HepG2 (cell line): ENCODE measurements at regions not wholly inside any gene's neighbourhood (a gene's known extent, or its start where the extent isn't known, plus 50 kb on each side); places are given as distances from the start of the nearest gene placed in this dataset.

Experiments used
- ATAC-seq: fragments of 200-7000 bp; cut with Tn5 transposase; 3 replicates; pipeline ENCODE4 v1.9.1; 2020; ENCODE audit warnings: mild to moderate bottlenecking, moderate library complexity
- BruUV-seq: library from RNA; stranded (reverse); fragments of 400-500 nt; replicated peaks from 2 replicates; lab custom pipeline; 2021; lab: Mats Ljungman, UMichigan
- CTCF ChIA-PET: fragments of 300-600 bp; formaldehyde crosslinking; extraction: SDS; loops from one replicate; lab custom pipeline; 2021; ENCODE audit warnings: low total read pairs, inconsistent platforms, low intra/inter-chr PET ratio; lab: Yijun Ruan, JAX
- POLR2A ChIA-PET: fragments of 350-600 bp; sonication (Branson Sonifier 250); formaldehyde crosslinking; loops from one replicate; lab custom pipeline; 2020; ENCODE audit warnings: antibody characterized with exemption, inconsistent platforms; lab: Yijun Ruan, JAX
- DNase-seq: peaks from one replicate; pipeline ENCODE4 v3.0.0-alpha.2; 2015; ENCODE audit warnings: low spot score
- FAIRE-seq: peaks from 3 replicates; lab custom pipeline; 2011; peaks lifted over from hg19 to GRCh38; lab: Jason Lieb, UNC
- H2AFZ ChIP-seq: one replicate; pipeline ENCODE4 v1.6.1; 2011; ENCODE audit warnings: low read length, inconsistent platforms
- H3K27ac ChIP-seq: fragments of 300-600 bp; 3 replicates; pipeline ENCODE4 v1.8.0; 2011; ENCODE audit warnings: mixed run types, mild to moderate bottlenecking, mixed read lengths, low read length, inconsistent platforms; ENCODE audit not compliant: insufficient read depth; ENCODE audit errors: extremely low read length
- H3K27me3 ChIP-seq, 2 experiments: fragments of 200-600 bp in 1 of 2; 2 replicates in 1 of 2; 3 replicates in 1 of 2; pipeline versions ENCODE4 v1.6.0 to v1.8.0; 2011; ENCODE audit warnings: low read length in 2 of 2, mild to moderate bottlenecking in 2 of 2, moderate library complexity in 2 of 2, inconsistent platforms in 1 of 2; ENCODE audit not compliant: insufficient read depth in 2 of 2, control insufficient read depth in 1 of 2
- H3K36me3 ChIP-seq, 2 experiments: fragments of 200-600 bp in 1 of 2; replicated peaks in 1 of 2; 2 replicates in 1 of 2; 3 replicates in 1 of 2; pipeline versions ENCODE4 v1.5.1 to v1.8.0; 2011; ENCODE audit warnings: low read length in 2 of 2, inconsistent platforms in 1 of 2; ENCODE audit not compliant: insufficient read depth in 2 of 2, control insufficient read depth in 1 of 2
- H3K4me1 ChIP-seq: 2 replicates; pipeline ENCODE4 v1.5.1; 2012; ENCODE audit warnings: low read length, inconsistent platforms; ENCODE audit not compliant: insufficient read depth
- H3K4me2 ChIP-seq: 2 replicates; pipeline ENCODE4 v1.6.0; 2011; ENCODE audit warnings: low read depth, low read length, inconsistent platforms
- H3K4me3 ChIP-seq, 3 experiments: fragments of 200-600 bp in 1 of 3; sonication (generic), shearing (Covaris generic) in 1 of 3; replicated peaks in 1 of 3; 2 replicates each; pipeline ENCODE4 v1.5.1; 2011 to 2016; ENCODE audit warnings: low read length in 3 of 3, inconsistent platforms in 2 of 3, low read depth in 2 of 3, mild to moderate bottlenecking in 2 of 3, control low read depth in 1 of 3, mixed read lengths in 1 of 3; ENCODE audit not compliant: insufficient read depth in 1 of 3
- H3K79me2 ChIP-seq: one replicate; pipeline ENCODE4 v1.6.1; 2011; ENCODE audit warnings: low read length, inconsistent platforms; ENCODE audit not compliant: insufficient read depth
- H3K9ac ChIP-seq: 2 replicates; pipeline ENCODE4 v1.6.0; 2011; ENCODE audit warnings: mild to moderate bottlenecking, low read depth, low read length, inconsistent platforms; ENCODE audit not compliant: insufficient read depth
- H3K9me3 ChIP-seq: 2 replicates; pipeline ENCODE4 v1.5.1; 2012; ENCODE audit warnings: mild to moderate bottlenecking, low read length
- H4K20me1 ChIP-seq: 2 replicates; pipeline ENCODE4 v1.6.0; 2011; ENCODE audit warnings: inconsistent platforms, mild to moderate bottlenecking, low read length, moderate library complexity; ENCODE audit not compliant: insufficient read depth
- FUBP1 ChIP-seq: sonication (generic); formaldehyde crosslinking; IDR thresholded peaks from 2 replicates; pipeline ENCODE4 v1.5.1; 2020; ENCODE audit warnings: missing genetic modification reagents, mild to moderate bottlenecking, borderline replicate concordance
- GRHL1 ChIP-seq: sonication (generic); formaldehyde crosslinking; conservative IDR thresholded peaks from 2 replicates; pipeline ENCODE4 v1.8.0; 2022; ENCODE audit warnings: missing genetic modification reagents
- JUN ChIP-seq: sonication (generic); formaldehyde crosslinking; IDR thresholded peaks from 2 replicates; pipeline ENCODE4 v1.4.0; 2020; ENCODE audit warnings: mild to moderate bottlenecking, missing genetic modification reagents
- KAT7 ChIP-seq: IDR thresholded peaks from 2 replicates; pipeline ENCODE4 v1.6.1; 2018; ENCODE audit warnings: borderline replicate concordance, missing compliant biosample characterization
- KAT8 ChIP-seq: IDR thresholded peaks from 2 replicates; pipeline ENCODE4 v1.6.1; 2016; ENCODE audit warnings: missing genetic modification reagents, missing compliant biosample characterization
- NFATC3 ChIP-seq: sonication (generic); formaldehyde crosslinking; IDR thresholded peaks from 2 replicates; pipeline ENCODE4 v1.5.1; 2020; ENCODE audit warnings: mild to moderate bottlenecking, missing genetic modification reagents
- NR1H2 ChIP-seq: sonication (generic); formaldehyde crosslinking; IDR thresholded peaks from 2 replicates; pipeline ENCODE4 v1.8.1; 2022; ENCODE audit warnings: low read depth, missing genetic modification reagents, borderline replicate concordance
- SCMH1 ChIP-seq: sonication (generic); formaldehyde crosslinking; IDR thresholded peaks from 2 replicates; pipeline ENCODE4 v1.9.0; 2021; ENCODE audit warnings: missing genetic modification reagents, mild to moderate bottlenecking, borderline replicate concordance
- SMARCC2 ChIP-seq: fragments of 450-650 bp; IDR thresholded peaks from 2 replicates; pipeline ENCODE4 v1.6.1; 2017; ENCODE audit warnings: antibody characterized with exemption, mild to moderate bottlenecking
- TCF12 ChIP-seq, 2 experiments: fragments of 450-650 bp in 1 of 2; sonication (generic) in 1 of 2; formaldehyde crosslinking in 1 of 2; IDR thresholded peaks; 2 replicates each; pipeline versions ENCODE4 v1.6.1 to v1.8.0; 2017 to 2022; ENCODE audit warnings: antibody characterized with exemption in 1 of 2, mild to moderate bottlenecking in 1 of 2, missing genetic modification reagents in 1 of 2, moderate library complexity in 1 of 2
- ZFP91 ChIP-seq: sonication (generic); formaldehyde crosslinking; IDR thresholded peaks from 2 replicates; pipeline ENCODE4 v1.9.0; 2022; ENCODE audit warnings: missing genetic modification reagents, mild to moderate bottlenecking, borderline replicate concordance
- ZNF17 ChIP-seq: sonication (generic); formaldehyde crosslinking; IDR thresholded peaks from 2 replicates; pipeline ENCODE4 v1.5.0; 2020; ENCODE audit warnings: mild to moderate bottlenecking, missing genetic modification reagents
- ZNF253 ChIP-seq: sonication (generic); formaldehyde crosslinking; IDR thresholded peaks from 2 replicates; pipeline ENCODE4 v1.8.0; 2022; ENCODE audit warnings: mild to moderate bottlenecking, missing genetic modification reagents, borderline replicate concordance
- ZNF354B ChIP-seq: sonication (generic); formaldehyde crosslinking; IDR thresholded peaks from 2 replicates; pipeline ENCODE4 v1.8.0; 2022; ENCODE audit warnings: mild to moderate bottlenecking, missing genetic modification reagents
- ZNF652 ChIP-seq: IDR thresholded peaks from 2 replicates; pipeline ENCODE4 v1.6.1; 2016; ENCODE audit warnings: low read depth, borderline replicate concordance
- WGBS: methylation state at CpG from one replicate; pipeline ENCODE4 v1.1.6; 2017; ENCODE audit warnings: low lambda C conversion rate; 5-methylcytosine and 5-hydroxymethylcytosine counted together
- in situ Hi-C: cut with HindIII; loops from 2 replicates; pipeline ENCODE4 v1.10.0; 2017; ENCODE audit warnings: low pct_unique_long_range_greater_than_20kb; ENCODE audit not compliant: extremely low pct_ligation_motif_present
- intact Hi-C: fragments of 100-400 bp; cut with micrococcal nuclease; formaldehyde crosslinking; loops from one replicate; pipeline ENCODE4 v1.10.0; 2022; ENCODE audit not compliant: unreplicated experiment

- Histone ChIP-seq H3K4me1 (no peaks in the 10 kb centered on the region), H3K79me2 (no peaks in the 10 kb centered on the region), H3K36me3 (no peaks in the 10 kb centered on the region), H3K9me3 (no peaks in the 10 kb centered on the region), H3K9ac (no peak overlapping the region), H3K27ac (no peak overlapping the region), H3K27me3 (no peaks in the 10 kb centered on the region), H4K20me1 (no peaks in the 10 kb centered on the region), H2AFZ (no peak overlapping the region), H3K4me3 (no peak overlapping the region), H3K4me2 (no peak overlapping the region)
- no peak for FAIRE-seq
- WGBS = 23% methylated on average over 2 of the region's 2 CpGs
- in situ Hi-C loops = no loop called here
- TF ChIP-seq SMARCC2 (no peak), ZNF17 (no peak), SCMH1 (no peak), NR1H2 (CRISPR knock-in tag) (no peak), ZNF652 (no peak), FUBP1 (CRISPR knock-in tag) (no peak), TCF12 (IDR thresholded peaks at IDR 0.05) (no peak), TCF12 (CRISPR knock-in tag; IDR thresholded peaks at IDR 0.05) (no peak), ZNF253 (CRISPR knock-in tag) (no peak)
- no peak for DNase-seq
- ATAC-seq = no peak
- POLR2A ChIA-PET = no interaction called here
- CTCF ChIA-PET = no interaction called here
- no TSS peak for BruUV-seq
- intact Hi-C loops = no loop called here
These were observed 472.4 kb downstream of the DIPK2A start for GRCh38 chr3:144444061-144444460.

GRCh38 chr3:144444546-144444945, 472.9 kb downstream of the DIPK2A start:
- BruUV-seq = no TSS peak
- no peaks in the 10 kb centered on the region for H4K20me1 ChIP-seq
- H2AFZ ChIP-seq = no peak overlapping the region
- H3K79me2 ChIP-seq = no peaks in the 10 kb centered on the region
- FAIRE-seq (no peak), ATAC-seq (no peak), DNase-seq (no peak)
- ChIA-PET POLR2A (no interaction called here), CTCF (no interaction called here)
- no peak overlapping the region for H3K9ac ChIP-seq
- in situ Hi-C loops = no loop called here
- 4% methylated on average over 4 of the region's 4 CpGs for WGBS
- no peak overlapping the region for H3K4me3 ChIP-seq
- no peaks in the 10 kb centered on the region for H3K36me3 ChIP-seq
- intact Hi-C loops = no loop called here
- H3K4me2 ChIP-seq = no peak overlapping the region
- H3K27me3 ChIP-seq = no peaks in the 10 kb centered on the region
- H3K4me1 ChIP-seq = no peaks in the 10 kb centered on the region
- no peaks in the 10 kb centered on the region for H3K9me3 ChIP-seq
- no peak overlapping the region for H3K27ac ChIP-seq
- TF ChIP-seq KAT7 (CRISPR knock-in tag) (no peak), JUN (CRISPR knock-in tag) (no peak), NFATC3 (no peak), GRHL1 (CRISPR knock-in tag) (no peak), KAT8 (CRISPR knock-in tag) (no peak), ZFP91 (CRISPR knock-in tag) (no peak), ZNF354B (CRISPR knock-in tag) (no peak)
